GM21825 (cell line): ENCODE measurements at regions not wholly inside any gene's neighbourhood (a gene's known extent, or its start where the extent isn't known, plus 50 kb on each side); places are given as distances from the start of the nearest gene placed in this dataset.

ENCODE experiments used
- ATAC-seq: cut with Tn5 transposase; IDR thresholded peaks from one replicate; pipeline ENCODE4 v1.9.1; 2021; ENCODE audit warnings: mild to moderate bottlenecking, moderate library complexity; ENCODE audit not compliant: unreplicated experiment

DNA sequence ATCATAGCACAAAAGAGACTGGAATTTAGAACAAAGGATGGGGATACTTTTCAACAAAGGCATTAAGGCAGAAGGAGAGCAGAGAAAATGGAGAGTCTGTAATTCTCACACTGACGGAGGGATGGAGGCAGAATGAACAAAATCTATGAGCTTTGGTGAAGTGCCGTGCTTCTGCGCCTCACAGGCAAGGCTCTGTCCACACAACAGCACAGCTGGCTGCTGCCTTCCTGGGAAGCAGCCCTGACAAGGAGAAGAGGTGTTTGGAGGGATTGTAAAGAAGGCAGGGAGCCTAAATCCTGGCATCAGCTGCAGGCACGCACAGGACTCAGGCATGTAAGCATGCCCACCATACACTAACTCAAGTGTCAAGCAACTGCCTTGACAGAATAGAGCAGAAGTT, 485.2 kb upstream of the KIF2A start:
- no peak for ATAC-seq

DNA sequence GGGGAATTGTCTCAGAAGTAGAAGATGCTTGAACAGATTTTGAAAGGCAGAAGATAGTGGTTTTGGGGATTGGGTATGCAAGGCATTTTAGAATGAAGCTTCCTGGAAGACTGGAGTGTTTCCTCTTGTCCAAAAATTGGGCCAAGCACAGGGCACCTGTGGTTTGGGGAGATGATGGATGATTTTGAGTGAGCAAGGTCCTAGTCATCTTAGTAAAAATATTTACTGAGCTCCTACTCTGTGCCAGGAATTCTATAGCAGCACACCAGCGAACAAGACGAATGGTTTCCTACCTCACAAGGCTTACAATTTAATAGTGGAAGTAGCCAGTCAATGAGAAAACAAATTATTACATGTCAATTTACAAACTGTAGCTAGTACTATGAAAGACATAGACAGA, 484.4 kb upstream of the KIF2A start:
- ATAC-seq, result no peak

DNA sequence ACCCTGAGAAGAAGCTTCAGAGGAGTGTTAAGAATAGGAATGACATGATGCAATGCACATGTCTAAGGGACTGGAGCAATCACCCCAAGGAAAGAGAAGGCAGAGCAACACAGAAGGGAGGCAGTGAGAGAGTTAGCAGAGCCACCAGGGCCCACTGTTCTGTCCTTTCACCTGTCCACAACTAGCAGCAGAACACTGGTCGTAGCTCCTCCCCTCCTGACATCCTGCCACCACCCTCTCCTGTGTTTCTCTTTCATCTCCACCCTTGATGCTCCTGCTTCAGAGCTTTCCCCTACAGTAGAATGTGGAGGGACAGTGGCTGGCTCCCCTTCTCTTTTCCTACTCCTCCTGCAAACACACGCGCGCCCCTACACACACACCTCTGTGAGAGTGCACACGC, 483.4 kb upstream of the KIF2A start:
- ATAC-seq, result no peak

DNA sequence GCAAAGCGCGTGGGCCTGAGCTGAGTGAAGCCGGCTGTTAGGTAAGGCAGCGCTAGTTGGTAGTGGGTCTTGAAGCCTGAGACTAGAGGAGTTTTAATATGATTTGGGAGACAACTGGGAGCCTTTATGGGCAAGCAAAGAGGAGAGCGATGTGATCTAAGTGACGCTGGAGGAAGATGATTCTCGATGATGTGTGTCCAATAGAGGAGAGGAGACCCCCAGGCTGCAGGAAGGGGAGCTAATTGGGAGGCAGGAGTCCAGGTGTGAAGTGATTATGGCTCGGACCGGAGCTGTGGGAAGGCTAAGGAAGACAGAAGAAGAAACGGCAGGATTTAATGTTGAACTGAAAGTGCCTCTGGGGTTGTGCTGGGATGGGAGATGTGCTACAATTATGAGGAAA, 482.9 kb upstream of the KIF2A start:
- ATAC-seq, result no peak

DNA sequence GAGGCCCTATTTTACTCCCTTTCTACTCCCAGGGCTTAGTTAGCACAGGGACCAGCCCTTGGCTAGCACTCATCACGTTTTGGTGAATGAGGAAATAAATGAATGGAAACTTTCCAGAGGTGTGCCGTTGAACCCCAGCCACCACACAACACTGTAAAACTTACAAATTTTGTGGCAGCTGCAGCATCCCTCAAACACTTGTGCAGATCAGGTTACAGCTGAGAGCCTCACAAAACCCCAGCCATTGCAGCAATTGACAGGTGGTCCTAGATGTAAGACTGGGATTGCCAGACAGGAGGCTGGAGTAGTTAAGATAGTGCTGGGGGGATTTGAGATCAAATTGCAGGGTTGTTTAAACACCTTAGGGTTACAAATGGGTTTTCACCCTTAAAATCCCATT, 482.2 kb upstream of the KIF2A start:
- ATAC-seq, result no peak

DNA sequence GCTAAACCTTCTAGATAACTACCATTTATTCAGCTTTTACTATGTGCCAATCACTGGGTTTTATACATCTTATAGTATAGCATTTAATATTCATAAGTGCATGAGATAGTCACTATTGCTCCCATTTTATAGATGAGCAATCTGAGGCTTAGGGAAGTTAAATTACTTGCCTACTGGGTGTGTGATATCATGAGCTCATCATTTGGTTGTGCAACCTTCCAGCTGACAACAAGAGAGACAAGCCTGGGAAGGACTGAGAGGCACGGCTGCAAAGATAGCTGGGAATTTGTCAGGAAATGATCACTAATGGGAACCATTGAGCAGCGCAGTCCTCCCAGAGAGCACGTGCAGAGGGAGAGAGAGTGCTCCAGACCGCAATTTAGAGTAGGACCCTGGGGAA, 481.6 kb upstream of the KIF2A start:
- ATAC-seq, result no peak

DNA sequence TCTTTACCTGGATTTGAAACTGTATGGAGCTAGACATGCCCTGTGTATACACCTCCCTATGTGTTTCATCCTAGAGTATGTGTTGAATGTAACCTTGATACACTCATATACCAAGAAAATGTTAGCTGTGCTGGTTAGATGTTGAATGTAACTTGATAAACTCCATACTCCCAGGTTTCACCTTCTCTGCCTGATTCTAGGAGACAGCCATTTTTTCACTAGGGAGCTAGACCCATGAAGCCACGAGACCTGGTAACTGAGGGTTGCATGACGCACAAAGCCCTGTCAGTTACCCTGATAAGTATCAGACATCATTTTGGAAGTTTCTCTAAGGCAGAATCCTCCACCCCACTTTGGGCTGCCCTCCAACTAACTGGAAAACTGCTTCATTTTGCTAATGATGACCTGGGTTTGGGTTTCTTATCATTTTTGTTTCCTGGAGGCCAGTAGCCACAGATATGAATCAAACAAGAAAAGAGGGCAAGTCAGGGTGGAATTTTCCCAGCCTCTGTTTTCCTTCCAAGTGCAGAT, 478.5 kb upstream of the KIF2A start:
- no peak for ATAC-seq

DNA sequence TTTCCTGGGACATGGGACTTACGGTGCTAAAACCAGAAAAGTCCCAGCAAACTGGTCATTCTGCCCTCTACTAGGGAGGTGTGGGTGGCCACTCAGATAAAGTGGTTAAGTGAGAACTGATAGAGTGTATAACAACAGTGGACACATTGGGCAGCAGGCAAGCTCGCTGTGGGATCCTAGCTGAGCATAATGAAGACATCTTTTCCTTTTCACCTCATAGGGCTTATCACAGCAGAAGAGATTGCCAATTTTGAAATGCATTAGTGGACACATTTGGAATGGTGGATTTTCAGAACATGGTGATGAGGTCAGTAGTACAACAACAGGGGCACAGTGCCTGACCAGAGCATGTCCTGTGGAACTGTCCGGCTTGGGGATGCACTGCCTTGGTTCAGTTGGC, 477.1 kb upstream of the KIF2A start:
- no peak for ATAC-seq

DNA sequence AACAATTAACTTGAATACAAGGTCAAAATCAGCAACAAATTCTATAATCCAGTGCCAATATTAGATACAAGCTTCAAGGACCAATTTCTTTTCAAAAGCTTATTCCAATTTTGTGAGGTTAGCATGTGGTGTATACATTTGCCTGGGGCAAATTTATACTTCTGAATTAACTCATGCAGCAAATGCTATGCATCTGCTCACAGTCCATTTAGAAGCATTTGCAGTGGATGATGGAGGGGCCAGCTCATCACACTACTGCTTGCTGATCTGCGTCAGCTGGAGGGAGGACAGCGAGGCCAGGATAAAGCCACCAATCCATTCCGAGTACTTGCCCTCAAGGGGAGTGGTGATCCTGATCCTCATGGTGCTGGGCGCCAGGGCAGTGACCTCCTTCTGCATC, 474.3 kb upstream of the KIF2A start:
- ATAC-seq, result no peak

DNA sequence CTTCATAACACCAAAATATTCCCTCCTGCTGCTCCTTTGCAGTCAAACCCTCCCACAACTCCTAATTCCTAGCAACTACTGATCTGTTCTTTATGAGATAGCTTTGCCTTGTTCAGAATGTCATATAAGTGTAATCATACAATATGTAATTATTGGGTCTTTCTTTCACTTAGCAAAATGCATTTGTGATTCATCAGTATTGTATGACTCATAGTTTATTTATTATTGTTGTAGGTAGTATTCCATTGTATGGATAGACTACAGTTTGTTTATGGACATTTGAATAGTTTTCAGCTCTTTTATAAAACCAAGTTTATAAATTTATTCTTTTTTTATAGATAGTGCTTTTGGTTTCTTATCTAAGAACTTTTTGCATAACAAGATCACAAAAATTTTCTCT, 468.2 kb upstream of the KIF2A start:
- no peak for ATAC-seq

DNA sequence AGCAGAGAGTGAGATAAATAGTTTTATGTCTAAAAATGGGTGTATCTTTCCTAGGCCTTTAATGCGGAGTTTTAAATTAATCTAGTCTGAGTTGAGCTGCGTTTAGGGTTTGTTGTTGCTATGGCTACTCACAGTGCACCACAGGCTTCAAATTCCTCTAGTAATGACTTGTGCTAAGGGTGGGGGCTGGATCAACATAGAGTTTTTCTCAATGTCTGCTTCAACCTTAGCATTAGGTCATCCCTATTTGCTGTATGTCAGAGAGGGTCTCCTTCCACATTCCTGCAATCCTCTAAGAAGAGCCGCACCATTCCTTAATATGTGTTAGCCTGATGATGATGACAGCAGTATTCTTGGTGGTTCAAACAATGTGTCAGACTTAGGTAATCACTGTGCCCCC, 465.6 kb upstream of the KIF2A start:
- no peak for ATAC-seq

DNA sequence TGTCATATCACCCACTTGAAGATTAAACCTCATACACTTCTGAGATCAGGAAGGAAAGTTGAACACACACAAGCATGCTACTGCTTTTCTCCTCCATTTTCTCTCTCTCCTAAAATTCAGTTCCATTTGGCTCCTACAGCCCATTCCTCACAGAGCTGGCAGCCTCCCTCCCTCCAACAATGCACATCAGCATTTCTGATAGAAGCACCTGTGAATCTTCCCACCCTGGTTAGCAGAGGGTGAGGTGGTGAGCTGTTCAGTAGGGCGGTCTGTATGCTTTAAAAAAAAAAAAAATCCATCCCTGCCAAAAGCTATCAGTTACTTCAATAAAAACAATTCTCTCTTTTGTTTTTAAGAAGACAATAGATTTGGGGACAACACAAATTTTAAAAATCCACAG, 463.2 kb upstream of the KIF2A start:
- ATAC-seq, result no peak

DNA sequence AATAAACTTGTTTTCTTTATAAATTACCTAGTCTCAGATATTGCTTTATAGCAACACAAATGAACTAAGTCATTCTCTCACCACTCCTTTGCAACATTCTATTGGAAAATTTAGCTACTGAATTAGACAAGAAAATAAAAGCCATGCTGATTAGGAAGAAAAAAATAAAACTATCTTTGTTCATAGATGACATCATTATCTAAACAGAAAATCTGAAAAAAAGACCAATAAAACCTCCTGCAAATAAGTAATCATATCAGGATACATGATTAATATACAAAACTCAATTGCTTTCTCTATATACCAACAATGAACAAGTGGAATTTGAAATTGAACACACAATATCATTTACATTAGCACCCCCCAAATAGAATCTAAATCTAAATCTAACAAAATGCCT, 455.3 kb upstream of the KIF2A start:
- no peak for ATAC-seq

DNA sequence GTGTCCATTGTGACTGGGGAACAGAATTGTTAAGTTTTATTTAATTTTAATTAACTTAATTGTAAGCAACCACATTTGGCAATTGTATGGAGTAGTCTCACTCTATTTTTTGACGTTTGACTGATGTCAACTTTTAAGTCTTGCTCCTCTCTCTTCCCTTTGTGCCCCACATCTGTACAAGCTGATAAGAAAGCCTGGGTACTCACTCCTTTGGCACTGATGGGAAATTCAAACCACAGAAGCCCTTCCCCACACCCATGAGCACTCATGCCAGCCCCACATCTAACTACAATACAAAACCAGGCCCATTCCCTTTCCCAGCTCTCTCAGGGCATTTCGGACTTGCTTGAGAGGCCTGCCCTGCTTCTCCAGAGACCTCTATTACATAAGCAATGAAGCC, 451.5 kb upstream of the KIF2A start:
- ATAC-seq, result no peak

DNA sequence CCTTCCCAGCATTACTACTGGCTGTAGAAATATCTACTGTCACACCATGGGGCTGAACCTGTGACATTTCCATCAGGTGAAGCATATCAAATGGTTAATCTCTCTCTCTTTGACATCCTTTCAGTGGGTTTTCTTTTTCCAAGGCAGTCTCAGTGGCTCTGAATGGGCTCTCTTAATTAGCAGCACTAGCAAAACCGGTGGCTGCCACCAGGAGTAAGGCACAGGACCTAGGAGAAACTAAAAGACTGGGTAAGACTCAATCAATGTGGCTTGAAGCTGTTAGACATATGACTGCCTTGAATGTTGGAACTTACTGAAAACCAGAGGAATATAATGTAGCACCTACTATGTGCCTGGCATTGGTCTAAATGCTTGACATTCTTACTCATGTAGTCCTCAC, 445.0 kb upstream of the KIF2A start:
- no peak for ATAC-seq

DNA sequence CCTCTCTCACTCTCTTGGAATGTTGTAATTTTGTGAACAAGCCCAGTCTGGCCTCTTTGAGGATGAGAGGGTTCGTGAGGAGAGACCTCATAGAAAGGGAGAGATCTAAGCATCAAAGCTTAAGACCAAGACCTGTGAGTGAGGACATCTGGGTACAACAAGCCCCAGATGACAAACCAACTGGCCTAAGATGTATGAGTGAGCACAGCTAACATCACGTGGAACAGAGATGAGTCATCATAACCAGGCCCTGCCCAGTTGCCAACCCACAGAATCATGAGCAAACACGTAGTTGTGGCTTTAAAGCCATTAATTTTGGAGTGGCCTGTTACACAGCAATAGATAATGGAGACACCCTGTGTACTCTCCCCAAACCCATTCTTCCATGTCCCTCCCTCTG, 439.1 kb upstream of the KIF2A start:
- ATAC-seq, result peak; percentile 72

DNA sequence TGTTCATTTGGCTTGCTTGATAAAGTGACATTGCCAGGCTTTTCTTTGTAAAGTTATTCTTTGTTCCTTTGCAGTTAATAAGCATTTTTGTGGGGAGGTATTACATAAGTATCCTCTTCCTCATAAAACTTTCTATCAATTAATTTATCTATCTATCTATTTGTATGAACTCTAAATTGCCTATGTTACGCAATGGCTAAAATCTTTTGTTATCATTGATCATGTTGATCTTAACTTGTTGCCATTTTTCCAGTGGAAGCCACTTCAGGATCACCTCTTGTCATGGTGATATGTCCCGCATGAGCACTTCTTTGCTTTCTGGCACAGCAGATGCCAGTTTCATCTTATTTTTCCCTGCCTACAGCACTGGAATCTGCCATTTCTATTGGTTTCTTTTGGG, 436.7 kb upstream of the KIF2A start:
- no peak for ATAC-seq

DNA sequence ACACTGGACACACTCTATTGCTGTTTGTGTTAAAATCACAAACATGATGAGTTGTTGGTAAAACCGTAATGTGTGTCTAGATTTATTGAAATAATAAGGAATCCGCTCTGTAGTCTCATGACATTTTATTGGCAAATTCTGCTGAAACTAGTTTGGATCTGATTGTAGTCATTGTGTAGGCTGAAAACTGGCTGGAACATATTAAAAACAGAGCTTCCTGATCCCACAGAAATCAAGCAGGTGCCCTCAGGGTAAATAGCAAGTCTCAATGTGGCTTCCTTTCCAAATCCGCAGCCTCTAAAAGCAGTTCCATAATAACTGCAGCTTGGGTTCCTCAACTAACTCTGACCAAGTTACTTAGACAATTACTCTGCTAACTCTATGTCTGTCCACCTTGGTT, 427.5 kb upstream of the KIF2A start:
- ATAC-seq, result no peak

DNA sequence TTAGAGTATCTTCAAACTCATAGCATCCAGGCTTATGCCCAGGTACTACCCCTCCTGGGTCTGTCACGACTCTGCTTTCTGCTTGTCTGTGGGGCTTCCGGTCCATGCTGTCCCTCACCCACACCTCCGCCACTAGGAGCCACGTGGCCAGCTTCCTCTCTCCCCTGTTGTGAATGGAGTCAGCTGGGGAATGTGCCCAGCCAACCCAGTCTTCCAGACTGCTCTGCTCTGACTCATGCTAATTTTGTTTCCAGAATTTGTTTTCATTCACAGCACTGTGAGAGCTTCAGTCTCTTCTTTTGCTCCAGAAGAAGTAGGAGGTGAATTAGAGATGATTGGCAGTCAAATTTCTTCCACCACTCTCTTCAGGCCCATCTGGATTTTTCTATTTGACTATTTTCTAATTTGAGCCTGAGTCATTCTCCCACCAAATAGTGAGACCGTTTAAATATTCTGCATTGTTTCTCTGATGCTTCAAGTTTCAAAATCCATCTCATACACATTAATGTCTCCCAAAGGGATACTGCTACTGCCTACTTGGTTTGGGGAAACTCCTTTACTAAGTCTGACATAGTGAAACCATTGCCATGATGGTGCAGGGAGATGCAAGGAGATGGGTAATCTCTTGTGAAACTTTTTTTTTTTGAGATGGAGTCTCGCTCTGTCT, 424.1 kb upstream of the KIF2A start:
- no peak for ATAC-seq

DNA sequence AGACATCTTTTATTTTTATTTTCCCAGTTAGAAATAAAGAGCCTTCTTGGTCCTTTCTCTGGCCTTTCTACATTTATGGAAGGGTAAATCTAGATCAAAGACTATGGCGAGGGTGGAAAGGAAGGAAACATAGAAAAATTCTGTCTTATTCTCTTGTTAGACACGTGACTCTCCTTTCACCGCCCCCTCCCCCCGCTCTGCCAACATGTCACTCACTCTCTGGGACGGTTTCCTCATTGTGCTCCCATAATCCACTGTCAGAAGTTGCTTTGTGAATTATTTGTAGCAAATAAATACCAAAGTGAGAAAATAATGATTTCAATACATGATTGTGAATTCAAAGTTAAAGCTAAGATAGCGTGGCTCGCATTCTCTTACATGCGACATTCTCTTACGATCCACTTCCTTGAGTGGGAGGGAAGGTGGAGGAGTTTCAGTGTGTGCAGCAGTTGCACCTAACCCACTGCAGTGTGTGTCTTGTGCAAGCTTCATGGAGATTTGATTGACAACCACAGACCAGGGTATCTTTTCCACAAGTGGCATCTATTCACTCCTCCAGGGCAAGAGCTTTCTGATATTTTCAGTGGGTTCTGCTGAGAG, 423.0 kb upstream of the KIF2A start:
- no peak for ATAC-seq

DNA sequence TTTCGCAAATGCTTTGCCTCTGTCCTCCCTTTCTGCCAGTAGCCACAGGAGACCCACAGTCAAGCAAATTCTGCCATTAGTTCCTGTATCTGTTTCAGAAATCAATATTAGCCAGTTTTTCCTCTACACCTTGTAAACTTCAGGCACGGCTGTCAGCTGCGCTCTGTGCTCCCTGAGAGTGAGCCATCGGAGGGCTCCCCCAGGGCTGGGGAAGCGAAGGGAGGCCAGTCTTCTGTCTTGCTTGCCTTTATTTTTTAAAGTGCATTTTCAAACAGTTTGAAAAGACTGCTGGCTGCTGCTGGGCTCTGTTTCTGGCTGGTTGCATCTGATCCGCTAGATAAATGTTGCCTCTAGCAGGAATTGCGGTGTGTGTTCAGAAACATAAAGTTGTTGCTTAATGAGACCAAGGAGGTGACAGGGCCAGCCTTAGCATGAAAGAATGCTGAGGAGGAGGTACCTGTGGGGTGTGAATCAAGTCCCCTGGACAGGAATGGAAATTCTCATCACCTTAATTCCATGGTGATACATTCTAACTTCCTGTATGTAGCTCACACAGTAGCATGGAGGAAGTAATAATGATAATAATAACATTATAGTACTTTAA, 421.7 kb upstream of the KIF2A start:
- ATAC-seq, result no peak

DNA sequence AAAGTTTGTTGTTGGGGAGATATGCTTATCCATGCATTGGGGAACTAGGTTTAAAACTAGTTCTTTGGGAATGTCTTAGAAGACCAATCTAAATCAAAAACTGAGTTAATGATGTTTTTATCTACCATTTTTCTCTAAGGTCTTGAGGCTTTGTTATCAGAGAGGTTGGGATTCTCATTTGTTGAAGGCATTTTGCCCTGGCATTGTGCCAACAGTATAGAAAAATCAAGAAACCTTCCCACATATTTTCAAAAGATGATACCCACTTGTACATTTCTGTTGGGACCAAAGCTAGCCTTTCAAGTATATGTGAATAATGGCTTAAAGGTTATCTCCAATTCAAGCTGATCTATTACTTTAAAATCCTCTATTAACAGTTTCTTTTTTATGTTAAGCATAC, 419.8 kb upstream of the KIF2A start:
- ATAC-seq, result no peak

DNA sequence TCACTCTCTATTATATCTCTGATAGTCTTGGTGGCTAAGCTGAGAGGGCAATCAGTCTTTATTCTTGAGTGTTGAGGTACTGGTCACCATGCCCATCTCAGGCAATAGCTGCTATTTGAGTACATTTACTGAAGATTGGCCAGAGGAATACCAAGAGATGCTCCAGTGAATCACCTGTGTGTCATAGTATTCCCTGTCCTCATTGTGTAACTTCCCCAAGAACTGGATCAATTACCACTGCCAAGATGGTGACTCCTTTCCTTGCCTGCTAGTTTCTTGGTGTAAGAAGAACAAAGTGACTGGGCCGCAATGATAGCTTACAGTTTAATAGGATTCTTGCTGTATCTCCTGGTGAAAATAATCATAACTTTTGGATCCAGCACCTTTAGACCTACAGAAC, 418.7 kb upstream of the KIF2A start:
- no peak for ATAC-seq
